ENCODE measurements at regions not wholly inside any gene's neighbourhood (a gene's known extent, or its start where the extent isn't known, plus 50 kb on each side); places are given as distances from the start of the nearest gene placed in this dataset.
A peak's percentile ranks its signal among the peaks of the same experiment; 100 is the strongest.

DNA sequence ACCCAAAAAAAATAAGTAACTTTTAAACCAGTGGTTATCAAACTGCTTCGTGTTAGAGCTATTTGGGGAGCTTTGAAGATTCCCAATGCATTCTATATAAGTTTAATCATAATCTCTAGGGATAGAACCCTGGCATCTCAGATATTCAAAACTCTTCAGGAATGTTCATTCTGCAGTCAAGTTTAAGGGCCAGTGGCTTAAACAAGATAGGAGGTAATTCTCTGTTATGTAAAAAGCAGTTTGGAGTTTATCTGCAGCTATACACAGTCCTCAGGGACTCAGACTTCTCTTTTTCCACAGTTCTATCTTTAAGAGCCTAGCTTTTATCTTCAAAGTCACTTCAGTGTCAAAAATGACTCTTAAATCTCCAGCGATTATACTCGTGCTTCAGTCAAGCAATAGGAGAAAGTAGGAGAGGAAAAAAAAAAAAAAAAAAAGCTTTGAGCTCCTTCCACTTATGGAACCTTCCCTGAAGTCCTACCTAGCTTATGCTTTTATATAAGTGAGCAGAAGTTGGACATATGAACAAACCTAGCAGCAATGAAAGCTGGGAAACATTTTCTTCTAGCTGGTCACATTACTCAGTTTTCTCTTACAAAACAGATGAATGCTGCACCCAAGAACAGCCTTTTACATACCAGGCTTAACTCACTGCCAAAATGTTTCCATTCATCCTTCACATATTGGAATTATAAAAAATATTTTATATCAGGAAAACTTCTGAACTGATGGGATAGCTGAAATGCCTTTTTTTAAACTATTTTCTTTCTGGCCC lies 302.8 kb downstream of the FSCB start:
- no peaks in the 10 kb centered on the region for H3K36me3 Mint-ChIP-seq (ENCODE audit: insufficient read depth, unreplicated experiment)
- Histone ChIP-seq H3K9me3 (no peaks in the 10 kb centered on the region), H3K4me1 (no peaks in the 10 kb centered on the region), H3K27me3 (replicated peaks; ENCODE audit: control insufficient read depth, insufficient read depth, low read length) (no peaks in the 10 kb centered on the region), H3K4me3 (ENCODE audit: low read depth, low read length) (no peak overlapping the region), H3K36me3 (ENCODE audit: control insufficient read depth, insufficient read depth, low read length) (no peaks in the 10 kb centered on the region)
- CTCF ChIA-PET: interaction anchor here (0.6 to 0.7 kb wide), 2 partner anchors 110 to 309 kb away, joined by 3 read pairs; no protein-coding TSS in a partner anchor
- TF ChIP-seq, protein P1, sequence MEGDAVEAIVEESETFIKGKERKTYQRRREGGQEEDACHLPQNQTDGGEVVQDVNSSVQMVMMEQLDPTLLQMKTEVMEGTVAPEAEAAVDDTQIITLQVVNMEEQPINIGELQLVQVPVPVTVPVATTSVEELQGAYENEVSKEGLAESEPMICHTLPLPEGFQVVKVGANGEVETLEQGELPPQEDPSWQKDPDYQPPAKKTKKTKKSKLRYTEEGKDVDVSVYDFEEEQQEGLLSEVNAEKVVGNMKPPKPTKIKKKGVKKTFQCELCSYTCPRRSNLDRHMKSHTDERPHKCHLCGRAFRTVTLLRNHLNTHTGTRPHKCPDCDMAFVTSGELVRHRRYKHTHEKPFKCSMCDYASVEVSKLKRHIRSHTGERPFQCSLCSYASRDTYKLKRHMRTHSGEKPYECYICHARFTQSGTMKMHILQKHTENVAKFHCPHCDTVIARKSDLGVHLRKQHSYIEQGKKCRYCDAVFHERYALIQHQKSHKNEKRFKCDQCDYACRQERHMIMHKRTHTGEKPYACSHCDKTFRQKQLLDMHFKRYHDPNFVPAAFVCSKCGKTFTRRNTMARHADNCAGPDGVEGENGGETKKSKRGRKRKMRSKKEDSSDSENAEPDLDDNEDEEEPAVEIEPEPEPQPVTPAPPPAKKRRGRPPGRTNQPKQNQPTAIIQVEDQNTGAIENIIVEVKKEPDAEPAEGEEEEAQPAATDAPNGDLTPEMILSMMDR (IDR thresholded peaks at IDR 0.05; ENCODE audit: insufficient read depth in 1 of 2, low read depth in 1 of 2, low read length in 1 of 2, severe bottlenecking in 1 of 2, unreplicated experiment in 1 of 2): no peak
- H3K4me3 Mint-ChIP-seq (ENCODE audit: unreplicated experiment): no peak overlapping the region
- H3K27me3 Mint-ChIP-seq (ENCODE audit: insufficient read depth, unreplicated experiment): no peaks in the 10 kb centered on the region
- intact Hi-C loops (cut with micrococcal nuclease; ENCODE audit: unreplicated experiment): no loop called here
- H3K4me1 Mint-ChIP-seq (ENCODE audit: low read depth, unreplicated experiment): no peaks in the 10 kb centered on the region
- H3K9me3 Mint-ChIP-seq (ENCODE audit: unreplicated experiment): peaks cover 10% of the 10 kb centered on the region
- peak in 1 of 2 experiments; percentile 3 for DNase-seq
- H3K27ac Mint-ChIP-seq (ENCODE audit: unreplicated experiment): no peak overlapping the region
- BruUV-seq (replicated peaks): no TSS peak
- POLR2A ChIA-PET: no interaction called here

DNA sequence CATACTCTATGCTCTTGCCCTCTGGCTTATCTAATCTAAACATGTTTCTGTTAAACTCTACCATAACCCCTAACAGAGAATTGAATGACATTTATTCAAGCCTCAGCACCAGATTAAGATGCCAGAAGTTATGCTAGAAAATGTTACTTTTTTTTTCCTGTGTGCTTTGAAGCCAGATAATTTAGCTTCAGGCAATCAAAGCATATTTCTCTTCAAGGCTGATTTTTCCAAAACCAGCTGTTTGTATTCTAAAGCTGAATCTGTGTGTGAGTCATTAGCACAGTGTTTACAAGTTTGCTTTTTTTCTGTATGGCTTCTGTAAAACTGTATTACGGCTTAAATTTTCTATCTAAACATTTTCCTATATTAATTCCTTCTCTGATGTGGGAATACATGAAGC lies 326.1 kb downstream of the FSCB start:
- Mint-ChIP-seq H3K4me3 (ENCODE audit: unreplicated experiment) (no peak overlapping the region), H3K36me3 (ENCODE audit: insufficient read depth, unreplicated experiment) (no peaks in the 10 kb centered on the region), H3K27me3 (ENCODE audit: insufficient read depth, unreplicated experiment) (no peaks in the 10 kb centered on the region), H3K4me1 (ENCODE audit: low read depth, unreplicated experiment) (no peaks in the 10 kb centered on the region), H3K27ac (ENCODE audit: unreplicated experiment) (no peak overlapping the region), H3K9me3 (ENCODE audit: unreplicated experiment) (no peaks in the 10 kb centered on the region)
- H3K27me3 ChIP-seq (replicated peaks; ENCODE audit: control insufficient read depth, insufficient read depth, low read length): no peaks in the 10 kb centered on the region
- CTCF ChIA-PET: no interaction called here
- no peaks in the 10 kb centered on the region for H3K4me1 ChIP-seq
- H3K4me3 ChIP-seq (ENCODE audit: low read depth, low read length): no peak overlapping the region
- BruUV-seq (replicated peaks): no TSS peak
- POLR2A ChIA-PET: no interaction called here
- no peak for DNase-seq
- H3K9me3 ChIP-seq: peaks cover 4% of the 10 kb centered on the region; the same call in 1 of the 2 replicates
- intact Hi-C loops (cut with micrococcal nuclease; ENCODE audit: unreplicated experiment): no loop called here
- TF ChIP-seq, protein P1 (IDR thresholded peaks at IDR 0.05; ENCODE audit: insufficient read depth in 1 of 2, low read depth in 1 of 2, low read length in 1 of 2, severe bottlenecking in 1 of 2, unreplicated experiment in 1 of 2): no peak
- H3K36me3 ChIP-seq (ENCODE audit: control insufficient read depth, insufficient read depth, low read length): no peaks in the 10 kb centered on the region

DNA sequence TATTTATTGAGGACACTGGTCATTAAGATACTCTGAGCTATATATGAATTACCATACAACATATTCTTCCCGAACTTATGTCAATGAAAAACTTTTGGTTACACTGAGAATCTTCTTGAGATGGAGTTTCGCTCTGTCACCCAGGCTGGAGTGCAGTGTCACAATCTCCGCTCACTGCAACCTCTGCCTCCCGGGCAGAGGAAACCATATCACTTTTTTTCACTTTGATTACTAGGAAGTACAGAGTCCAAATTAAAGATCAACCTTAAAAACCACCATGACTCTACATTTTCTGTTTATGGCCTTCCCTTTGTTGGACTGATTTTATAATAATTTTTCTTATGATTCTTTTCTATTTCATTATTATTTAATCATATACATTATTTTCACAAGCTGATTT lies 336.5 kb downstream of the FSCB start:
- Mint-ChIP-seq H3K4me1 (ENCODE audit: low read depth, unreplicated experiment) (no peaks in the 10 kb centered on the region), H3K9me3 (ENCODE audit: unreplicated experiment) (peaks cover 13% of the 10 kb centered on the region), H3K4me3 (ENCODE audit: unreplicated experiment) (no peak overlapping the region), H3K27me3 (ENCODE audit: insufficient read depth, unreplicated experiment) (no peaks in the 10 kb centered on the region), H3K36me3 (ENCODE audit: insufficient read depth, unreplicated experiment) (no peaks in the 10 kb centered on the region), H3K27ac (ENCODE audit: unreplicated experiment) (no peak overlapping the region)
- no peak for DNase-seq
- no peaks in the 10 kb centered on the region for H3K4me1 ChIP-seq
- no peaks in the 10 kb centered on the region for H3K36me3 ChIP-seq (ENCODE audit: control insufficient read depth, insufficient read depth, low read length)
- intact Hi-C loops (cut with micrococcal nuclease; ENCODE audit: unreplicated experiment): no loop called here
- POLR2A ChIA-PET: no interaction called here
- TF ChIP-seq, protein P1 (IDR thresholded peaks at IDR 0.05; ENCODE audit: insufficient read depth in 1 of 2, low read depth in 1 of 2, low read length in 1 of 2, severe bottlenecking in 1 of 2, unreplicated experiment in 1 of 2): no peak
- H3K4me3 ChIP-seq (ENCODE audit: low read depth, low read length): no peak overlapping the region
- BruUV-seq (replicated peaks): no TSS peak
- no peaks in the 10 kb centered on the region for H3K27me3 ChIP-seq (replicated peaks; ENCODE audit: control insufficient read depth, insufficient read depth, low read length)
- CTCF ChIA-PET: no interaction called here
- H3K9me3 ChIP-seq: no peaks in the 10 kb centered on the region

All from Caco-2 (cell line).